ENCODE measurements at regions not wholly inside any gene's neighbourhood (a gene's known extent, or its start where the extent isn't known, plus 50 kb on each side); places are given as distances from the start of the nearest gene placed in this dataset.
"Not testable (repeated sequence)": the region's sequence is repeated elsewhere in the genome, so short reads cannot be mapped to it uniquely, and the experiment has no call there.

DNA sequence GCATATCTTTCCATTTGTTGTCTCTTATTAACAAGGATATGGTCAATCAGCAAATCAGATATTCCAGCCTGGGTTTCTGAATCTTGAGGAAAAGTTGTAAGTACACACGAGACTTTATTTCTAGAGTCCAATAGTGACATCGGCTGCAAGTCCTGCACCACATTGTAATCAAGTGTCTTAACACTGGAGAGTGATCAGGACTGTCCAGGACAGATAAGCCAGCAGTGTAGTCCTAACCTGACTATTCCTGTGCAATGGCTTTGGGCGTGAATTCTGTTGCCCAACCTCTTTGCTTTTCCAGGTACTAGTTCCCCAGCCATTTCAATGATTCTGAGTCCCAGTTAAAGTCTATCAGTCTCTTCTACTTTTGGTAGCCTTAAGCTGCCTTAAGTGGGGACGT, 395.0 kb downstream of the PCDH10 start:
- Histone ChIP-seq H3K27me3 (no peaks in the 10 kb centered on the region), H3K4me3 (no peak overlapping the region), H3K4me1 (replicated peaks in 1 of 2) (no peaks in the 10 kb centered on the region), H3K27ac (no peak overlapping the region), H3K36me3 (replicated peaks in 1 of 2) (no peaks in the 10 kb centered on the region), H3K9me3 (replicated peaks in 1 of 3) (no peaks in the 10 kb centered on the region)
- TF ChIP-seq, protein P1, sequence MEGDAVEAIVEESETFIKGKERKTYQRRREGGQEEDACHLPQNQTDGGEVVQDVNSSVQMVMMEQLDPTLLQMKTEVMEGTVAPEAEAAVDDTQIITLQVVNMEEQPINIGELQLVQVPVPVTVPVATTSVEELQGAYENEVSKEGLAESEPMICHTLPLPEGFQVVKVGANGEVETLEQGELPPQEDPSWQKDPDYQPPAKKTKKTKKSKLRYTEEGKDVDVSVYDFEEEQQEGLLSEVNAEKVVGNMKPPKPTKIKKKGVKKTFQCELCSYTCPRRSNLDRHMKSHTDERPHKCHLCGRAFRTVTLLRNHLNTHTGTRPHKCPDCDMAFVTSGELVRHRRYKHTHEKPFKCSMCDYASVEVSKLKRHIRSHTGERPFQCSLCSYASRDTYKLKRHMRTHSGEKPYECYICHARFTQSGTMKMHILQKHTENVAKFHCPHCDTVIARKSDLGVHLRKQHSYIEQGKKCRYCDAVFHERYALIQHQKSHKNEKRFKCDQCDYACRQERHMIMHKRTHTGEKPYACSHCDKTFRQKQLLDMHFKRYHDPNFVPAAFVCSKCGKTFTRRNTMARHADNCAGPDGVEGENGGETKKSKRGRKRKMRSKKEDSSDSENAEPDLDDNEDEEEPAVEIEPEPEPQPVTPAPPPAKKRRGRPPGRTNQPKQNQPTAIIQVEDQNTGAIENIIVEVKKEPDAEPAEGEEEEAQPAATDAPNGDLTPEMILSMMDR (IDR thresholded peaks at IDR 0.05): no peak
- TF ChIP-seq POLR2A (IDR thresholded peaks at IDR 0.05): no peak
- intact Hi-C loops (cut with DNase I): no loop called here
- no peak for DNase-seq
- WGBS, 4 donors: 68 to 81% (median 74%) methylated on average over 4 of the region's 4 CpGs

GRCh38 chr4:133537780-133538281, 388.7 kb downstream of the PCDH10 start:
- no peak overlapping the region for H3K4me3 ChIP-seq
- no peak overlapping the region for H3K27ac ChIP-seq
- 60 to 71% (median 67%) methylated on average over 4 of the region's 4 CpGs for WGBS, 4 donors
- no peaks in the 10 kb centered on the region for H3K27me3 ChIP-seq
- no peaks in the 10 kb centered on the region for H3K36me3 ChIP-seq (replicated peaks in 1 of 2)
- DNase-seq: no peak
- H3K9me3 ChIP-seq (replicated peaks in 1 of 3): no peaks in the 10 kb centered on the region
- intact Hi-C loops (cut with DNase I): no loop called here
- H3K4me1 ChIP-seq (replicated peaks in 1 of 2): no peaks in the 10 kb centered on the region
- TF ChIP-seq POLR2A (IDR thresholded peaks at IDR 0.05): no peak
- TF ChIP-seq, protein P1 (IDR thresholded peaks at IDR 0.05): no peak

DNA sequence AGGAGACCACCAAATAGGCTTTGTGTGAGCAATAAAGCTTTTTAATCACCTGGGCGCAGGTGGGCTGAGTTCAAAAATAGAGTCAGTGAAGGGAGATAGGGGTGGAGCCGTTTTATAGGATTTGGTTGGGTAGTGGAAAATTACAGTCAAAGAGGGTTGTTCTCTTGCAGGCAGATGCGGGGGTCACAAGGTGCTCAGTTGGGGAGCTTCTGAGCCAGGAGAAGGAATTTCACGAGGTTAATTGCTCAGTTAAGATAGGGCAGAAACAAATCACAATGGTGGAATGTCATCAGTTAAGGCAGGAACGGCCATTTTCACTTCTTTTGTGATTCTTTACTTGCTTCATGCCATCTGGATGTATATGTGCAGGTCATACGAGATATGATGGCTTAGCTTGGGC, 385.1 kb downstream of the PCDH10 start:
- DNase-seq; intact Hi-C loops (cut with DNase I); H3K4me3 ChIP-seq; H3K9me3 ChIP-seq (replicated peaks in 1 of 3); H3K27ac ChIP-seq; H3K4me1 ChIP-seq (replicated peaks in 1 of 2); H3K27me3 ChIP-seq; H3K36me3 ChIP-seq (replicated peaks in 1 of 2): not testable (repeated sequence)
- 58 to 78% (median 68%) methylated on average over 6 of the region's 6 CpGs for WGBS, 4 donors

- WGBS, 4 donors: 38 to 52% (median 45%) methylated on average over 1 of the region's 1 CpG
- no peak overlapping the region for H3K27ac ChIP-seq
- no peak for DNase-seq
- no peak for TF ChIP-seq POLR2A (IDR thresholded peaks at IDR 0.05)
- TF ChIP-seq, protein P1 (IDR thresholded peaks at IDR 0.05): no peak
- H3K36me3 ChIP-seq (replicated peaks in 1 of 2): no peaks in the 10 kb centered on the region
- H3K4me1 ChIP-seq (replicated peaks in 1 of 2): no peaks in the 10 kb centered on the region
- no peaks in the 10 kb centered on the region for H3K27me3 ChIP-seq
- H3K4me3 ChIP-seq: no peak overlapping the region
- H3K9me3 ChIP-seq (replicated peaks in 1 of 3): no peaks in the 10 kb centered on the region
- intact Hi-C loops (cut with DNase I): no loop called here
These were observed 375.3 kb downstream of the PCDH10 start for GRCh38 chr4:133524369-133524768.

DNA sequence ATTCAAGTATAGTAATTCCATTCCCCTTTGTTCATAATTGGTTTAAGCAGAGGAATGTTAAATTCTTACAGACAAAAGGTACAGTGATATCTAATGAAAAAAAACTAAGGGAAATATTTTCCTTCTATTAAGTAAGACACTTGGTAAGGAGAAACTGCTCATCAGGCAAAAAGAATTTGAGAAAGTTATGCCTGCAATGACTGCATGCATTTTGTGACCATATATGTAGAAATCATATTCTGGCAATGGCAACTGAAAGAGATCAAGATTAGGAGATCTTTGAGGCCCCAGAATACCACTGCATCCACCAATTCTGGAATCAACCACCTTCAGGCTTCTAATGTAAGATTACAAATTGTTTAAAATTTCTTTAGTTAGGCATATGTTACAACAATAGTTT, 364.8 kb downstream of the PCDH10 start:
- no peaks in the 10 kb centered on the region for H3K27me3 ChIP-seq
- no peak for TF ChIP-seq POLR2A (IDR thresholded peaks at IDR 0.05)
- TF ChIP-seq, protein P1 (IDR thresholded peaks at IDR 0.05): no peak
- H3K9me3 ChIP-seq (replicated peaks in 1 of 3): peaks cover 0 to 5% (median 0%) of the 10 kb centered on the region in 3 donors
- intact Hi-C loops (cut with DNase I): no loop called here
- H3K27ac ChIP-seq: no peak overlapping the region
- H3K4me1 ChIP-seq (replicated peaks in 1 of 2): no peaks in the 10 kb centered on the region
- DNase-seq: no peak
- H3K4me3 ChIP-seq: no peak overlapping the region
- H3K36me3 ChIP-seq (replicated peaks in 1 of 2): no peaks in the 10 kb centered on the region

All from adrenal gland (tissue), 9 donors.